T1000 (cell line): ENCODE measurements at regions not wholly inside any gene's neighbourhood (a gene's known extent, or its start where the extent isn't known, plus 50 kb on each side); places are given as distances from the start of the nearest gene placed in this dataset.

Experiments
- DNase-seq: peaks from one replicate; lab custom pipeline; 2025; ENCODE audit warnings: mixed read lengths; lab: John Stamatoyannopoulos, UW

GRCh38 chr16:87227296-87227951 lies 89.8 kb downstream of the C16orf95 start:
- DNase-seq = no peak

GRCh38 chr16:87228363-87228762 lies 88.8 kb downstream of the C16orf95 start:
- no peak for DNase-seq

GRCh38 chr16:87229230-87230188 lies 87.7 kb downstream of the C16orf95 start:
- DNase-seq = no peak

GRCh38 chr16:87230571-87230970 lies 86.6 kb downstream of the C16orf95 start:
- no peak for DNase-seq

GRCh38 chr16:87231295-87231694 lies 85.9 kb downstream of the C16orf95 start:
- DNase-seq = no peak

- no peak for DNase-seq
Measured at GRCh38 chr16:87231911-87232310, 85.3 kb downstream of the C16orf95 start.

GRCh38 chr16:87233928-87234327 lies 83.3 kb downstream of the C16orf95 start:
- no peak for DNase-seq

- DNase-seq = no peak
Measured at GRCh38 chr16:87234601-87235000, 82.6 kb downstream of the C16orf95 start.

GRCh38 chr16:87235810-87236515 lies 81.2 kb downstream of the C16orf95 start:
- no peak for DNase-seq

GRCh38 chr16:87236516-87237115 lies 80.6 kb downstream of the C16orf95 start:
- DNase-seq = no peak

GRCh38 chr16:87238361-87238715 lies 78.9 kb downstream of the C16orf95 start:
- no peak for DNase-seq

- DNase-seq = no peak
Measured at GRCh38 chr16:87239545-87239944, 77.6 kb downstream of the C16orf95 start.

- DNase-seq = no peak
Measured at GRCh38 chr16:87240211-87241136, 76.7 kb downstream of the C16orf95 start.

GRCh38 chr16:87241137-87241771 lies 75.9 kb downstream of the C16orf95 start:
- no peak for DNase-seq

- DNase-seq = no peak
Measured at GRCh38 chr16:87243478-87243877, 73.7 kb downstream of the C16orf95 start.

- DNase-seq = no peak
Measured at GRCh38 chr16:87244636-87245197, 72.5 kb downstream of the C16orf95 start.

GRCh38 chr16:87245511-87245910 lies 71.7 kb downstream of the C16orf95 start:
- no peak for DNase-seq

GRCh38 chr16:87246269-87247065 lies 70.7 kb downstream of the C16orf95 start:
- DNase-seq = no peak

- DNase-seq = no peak
Measured at GRCh38 chr16:87248714-87249113, 68.5 kb downstream of the C16orf95 start.
